Stimulated activated CD8-positive, alpha-beta memory T cell treated with anti-CD3 and anti-CD28 coated beads, Interleukin-7, amount 100 ng/mL, for 4 hours (primary cell): ENCODE measurements at regions not wholly inside any gene's neighbourhood (a gene's known extent, or its start where the extent isn't known, plus 50 kb on each side); places are given as distances from the start of the nearest gene placed in this dataset.
"Not testable (repeated sequence)": the region's sequence is repeated elsewhere in the genome, so short reads cannot be mapped to it uniquely, and the experiment has no call there.

Experiments used
- DNase-seq, 2 donors: peaks; one replicate each; pipeline ENCODE4 v3.0.0-alpha.2; 2020; ENCODE audit warnings: low read depth in 2 of 2

- DNase-seq: no peak
Observed at GRCh38 chr2:196486146-196486545, 153.4 kb upstream of the CCDC150 start.

- no peak for DNase-seq
Observed at GRCh38 chr2:196487417-196487816, 152.1 kb upstream of the CCDC150 start.

DNA sequence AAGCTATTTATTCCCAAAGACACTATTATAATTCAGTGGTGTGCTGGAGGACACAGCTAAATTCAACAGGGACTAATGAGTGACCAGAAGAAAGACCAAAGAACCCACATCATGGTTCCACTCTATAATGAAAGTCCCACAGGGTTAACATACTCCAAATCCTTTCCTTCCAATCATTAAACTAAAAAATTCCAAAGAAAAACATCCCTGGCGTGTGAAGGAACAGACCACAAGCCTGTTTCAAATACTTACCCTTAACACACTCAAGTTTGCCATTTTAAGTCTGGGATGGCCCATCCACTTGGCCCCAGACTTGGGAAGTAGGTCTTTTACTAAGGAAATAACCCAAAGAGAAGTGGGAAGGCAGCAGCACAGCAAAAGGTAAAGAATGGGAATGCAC, 150.1 kb upstream of the CCDC150 start:
- no peak for DNase-seq

GRCh38 chr2:196492946-196493345, 146.6 kb upstream of the CCDC150 start:
- no peak for DNase-seq

- no peak for DNase-seq
Observed at GRCh38 chr2:196498962-196499361, 140.6 kb upstream of the CCDC150 start.

GRCh38 chr2:196499686-196500085, 139.8 kb upstream of the CCDC150 start:
- DNase-seq: no peak

- DNase-seq: no peak
Observed at GRCh38 chr2:196500686-196501431, 138.7 kb upstream of the CCDC150 start.

- no peak for DNase-seq
Observed at GRCh38 chr2:196501836-196502235, 137.7 kb upstream of the CCDC150 start.

DNA sequence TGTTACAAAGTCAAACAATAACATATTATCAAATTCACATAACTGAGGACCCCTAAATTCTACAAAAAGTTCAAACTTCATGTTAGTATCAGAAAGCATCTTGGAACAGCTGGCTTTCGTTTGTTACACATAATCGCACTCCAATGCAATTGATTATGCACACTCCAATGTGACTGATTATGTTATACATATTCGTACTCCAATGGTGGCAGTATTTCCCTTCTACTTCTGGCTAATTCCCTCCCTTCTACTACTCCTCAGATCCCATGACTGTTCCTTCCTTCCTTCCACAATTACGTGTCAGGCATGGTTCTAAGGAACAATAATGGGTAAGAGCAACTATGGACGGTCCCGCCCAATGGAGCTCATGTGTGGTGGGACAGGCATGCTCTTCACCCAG, 137.1 kb upstream of the CCDC150 start:
- DNase-seq: no peak

DNA sequence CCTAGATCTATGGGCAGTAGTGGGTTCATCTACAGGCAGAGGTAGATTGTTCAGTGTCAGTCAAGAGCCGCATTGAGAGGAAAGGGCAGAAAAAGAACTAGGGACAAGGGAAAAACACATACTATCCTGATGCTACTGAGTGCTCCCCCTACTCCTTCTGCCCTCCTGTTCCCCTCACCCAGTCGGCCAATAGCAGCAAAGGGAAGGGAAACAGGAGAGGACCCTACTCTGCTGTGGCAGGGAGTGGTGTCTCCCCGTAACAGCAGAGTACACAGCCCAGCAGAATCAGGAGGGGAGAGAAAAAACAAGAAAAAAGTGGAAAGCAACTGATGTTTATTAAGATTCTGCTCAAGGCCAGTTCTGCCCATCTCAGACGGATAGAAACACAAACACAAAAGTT, 136.1 kb upstream of the CCDC150 start:
- DNase-seq: no peak

- no peak for DNase-seq
Observed at GRCh38 chr2:196504788-196505187, 134.7 kb upstream of the CCDC150 start.

- no peak for DNase-seq
Observed at GRCh38 chr2:196510246-196510645, 129.3 kb upstream of the CCDC150 start.

DNA sequence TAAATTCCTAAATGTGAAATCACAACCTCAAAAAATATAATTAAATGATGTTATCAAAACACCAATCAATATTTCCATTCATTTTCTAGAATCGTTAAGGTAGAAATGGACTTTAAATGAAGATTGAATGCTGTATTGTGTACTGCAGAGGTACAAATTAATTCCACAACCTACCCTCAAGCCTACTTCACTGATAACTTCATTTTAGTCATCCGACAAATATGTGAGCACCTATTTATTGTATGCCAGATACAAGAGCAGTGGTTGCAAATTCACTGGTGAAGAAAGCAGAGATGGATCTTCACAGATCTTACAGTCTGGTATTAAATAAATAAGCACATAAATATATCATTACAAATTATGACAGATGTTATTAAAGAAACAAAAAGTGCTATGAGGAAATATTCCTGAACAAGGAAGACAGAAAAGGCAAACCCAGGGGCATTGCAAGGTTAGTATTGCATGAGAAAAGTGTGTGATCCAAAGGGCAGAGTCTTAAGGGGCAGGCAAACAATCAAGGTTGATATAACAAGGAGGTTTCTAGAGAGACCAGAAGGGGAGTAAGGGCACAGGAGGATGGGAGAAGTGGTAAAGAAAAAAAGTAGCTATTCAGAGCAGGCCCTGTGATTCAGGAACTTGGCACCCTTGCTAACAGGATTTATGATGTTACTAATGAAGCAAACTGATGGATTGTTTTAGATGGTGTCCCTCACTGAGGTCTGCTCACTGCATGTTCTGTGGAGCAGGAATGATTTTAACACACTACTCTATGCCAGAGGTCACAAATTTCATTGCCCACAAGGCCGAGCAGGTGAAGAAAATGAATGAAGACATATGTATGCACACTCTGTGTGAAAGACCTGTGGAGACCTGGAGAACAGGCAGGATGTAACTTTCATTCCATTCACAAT, 128.0 kb upstream of the CCDC150 start:
- no peak for DNase-seq

DNA sequence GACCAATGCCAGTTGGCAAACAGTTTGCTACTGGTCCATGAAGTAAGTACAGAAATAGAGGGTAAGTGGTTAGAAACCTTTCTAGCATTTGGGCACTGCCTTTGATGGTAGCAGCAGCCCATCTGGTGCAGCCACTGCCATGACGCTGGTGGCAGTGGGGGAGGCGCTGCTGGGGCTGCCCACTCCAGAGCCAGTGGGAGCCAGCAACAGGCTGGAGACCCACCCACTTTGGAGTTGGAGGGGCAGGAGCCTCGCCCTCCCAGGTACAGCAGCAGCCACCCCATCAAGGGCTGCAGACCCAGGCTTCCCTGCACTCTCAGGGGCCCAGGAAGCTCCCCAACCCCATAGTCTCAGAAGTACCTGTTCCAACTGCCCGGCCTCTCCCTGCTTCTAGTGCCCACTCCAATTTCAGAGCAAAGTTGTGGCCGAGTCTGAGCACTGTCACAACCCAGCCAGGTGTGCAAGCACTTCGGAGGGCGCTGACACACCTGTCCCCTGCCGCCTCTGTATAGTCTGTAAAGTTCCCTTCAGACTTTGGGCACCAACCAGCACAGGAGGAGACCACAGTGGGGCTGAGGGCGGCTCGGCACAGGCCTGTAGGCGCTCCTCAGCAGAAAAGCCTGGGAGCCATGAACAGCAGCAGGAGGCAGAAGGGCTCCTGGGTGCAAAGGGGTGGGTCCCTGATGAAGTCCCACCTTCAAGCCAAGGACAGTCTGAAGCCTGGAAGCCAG, 125.6 kb upstream of the CCDC150 start:
- no peak for DNase-seq

DNA sequence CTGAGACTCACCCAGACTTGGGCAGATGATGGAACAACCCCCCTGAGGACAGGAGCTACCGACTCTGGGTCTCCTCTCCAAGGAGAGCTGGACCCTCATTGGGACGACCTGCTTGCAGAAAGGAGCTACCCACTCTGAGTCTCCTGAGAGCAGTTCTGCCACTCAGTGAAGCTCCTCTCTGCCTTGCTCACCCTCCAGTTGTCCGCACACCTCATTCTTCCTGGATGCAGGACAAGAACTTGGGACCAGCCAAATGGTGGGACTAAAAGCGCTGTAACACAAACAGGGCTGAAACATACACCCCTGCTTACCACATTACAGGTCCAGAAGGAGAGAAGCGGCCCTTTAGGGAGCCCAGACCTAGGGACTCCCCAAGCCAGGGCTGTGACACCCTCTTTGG, 124.9 kb upstream of the CCDC150 start:
- no peak for DNase-seq

DNA sequence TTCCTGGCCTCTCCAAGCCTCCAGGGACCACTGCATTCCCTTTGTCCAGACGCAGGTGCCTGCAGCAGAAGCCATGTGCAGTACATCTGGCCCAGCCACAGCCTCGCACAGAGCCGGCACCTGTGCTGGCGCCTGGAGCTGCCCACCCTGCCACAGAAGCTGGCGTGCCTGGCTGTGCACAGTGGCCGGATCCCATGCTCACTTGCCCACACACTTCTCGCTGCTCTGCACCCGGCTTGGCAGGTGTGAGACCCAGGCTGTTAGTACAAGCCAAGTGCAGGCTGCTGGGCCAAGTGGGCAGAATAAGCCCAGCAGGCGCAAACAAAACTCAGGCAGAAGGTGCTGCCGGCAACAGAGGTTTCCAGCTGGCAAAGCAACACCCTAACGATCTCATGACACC, 124.5 kb upstream of the CCDC150 start:
- no peak for DNase-seq

DNA sequence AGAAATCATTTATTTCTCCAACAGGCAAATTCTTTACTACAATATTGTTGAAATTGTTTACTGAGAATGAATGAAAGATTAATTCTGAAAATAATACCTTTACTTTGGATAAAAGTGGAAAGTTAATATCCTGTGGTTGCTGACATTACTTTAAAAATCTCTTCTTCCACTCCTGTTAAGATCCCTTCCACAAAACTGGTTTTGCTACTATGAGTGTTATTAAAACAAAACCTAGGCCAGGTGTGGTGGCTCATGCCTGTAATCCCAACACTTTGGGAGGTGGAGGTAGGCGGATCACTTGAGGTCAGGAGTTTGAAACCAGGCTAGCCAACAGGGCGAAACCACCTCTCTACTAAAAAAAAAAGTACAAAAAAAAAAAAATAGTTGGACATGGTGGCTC, 123.9 kb upstream of the CCDC150 start:
- DNase-seq: no peak

GRCh38 chr2:196516564-196516963, 123.0 kb upstream of the CCDC150 start:
- DNase-seq: no peak

- no peak for DNase-seq
Observed at GRCh38 chr2:196520605-196521004, 118.9 kb upstream of the CCDC150 start.

GRCh38 chr2:196526981-196527725, 112.4 kb upstream of the CCDC150 start:
- DNase-seq: not testable (repeated sequence)

DNA sequence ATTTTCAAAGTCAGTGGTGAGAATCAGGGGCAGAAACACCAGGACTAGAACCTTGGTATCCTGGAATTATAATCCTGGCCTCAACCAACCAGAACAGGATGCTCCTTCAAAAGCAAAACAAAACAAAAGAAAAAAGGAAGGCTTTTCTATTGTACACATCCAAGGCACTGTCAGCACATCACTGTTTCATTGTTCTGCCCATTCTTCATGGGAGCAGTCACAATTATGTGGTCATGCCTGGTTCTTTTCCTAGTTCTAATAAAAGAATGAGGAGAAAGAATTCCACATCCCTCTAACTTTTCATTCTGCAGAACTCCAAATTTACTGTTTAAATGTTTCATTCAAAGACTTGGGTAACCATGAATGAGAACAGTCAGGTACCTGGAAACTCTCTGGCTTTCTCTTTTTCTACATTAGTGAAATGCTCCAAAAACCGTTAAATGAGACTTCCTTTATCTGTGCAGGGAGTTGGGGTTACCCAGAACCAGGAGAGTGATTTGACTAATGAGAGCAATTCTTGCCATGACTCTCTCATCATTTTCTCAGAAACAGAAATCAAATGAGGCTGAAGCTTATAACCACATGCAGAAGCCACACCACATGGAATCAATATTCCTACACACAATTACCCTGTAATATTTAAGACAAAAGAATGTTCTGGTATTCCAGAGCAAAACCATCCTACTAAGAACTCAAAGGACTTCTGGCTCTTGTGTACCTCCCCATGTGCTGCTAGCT, 110.9 kb upstream of the CCDC150 start:
- DNase-seq: no peak
